DOHH2 (cell line): ENCODE measurements at regions not wholly inside any gene's neighbourhood (a gene's known extent, or its start where the extent isn't known, plus 50 kb on each side); places are given as distances from the start of the nearest gene placed in this dataset.

Source experiments
- EZH2phosphoT487 ChIP-seq: fragments of 200-600 bp; sonication (generic); IDR thresholded peaks from 2 replicates; pipeline ENCODE4 v1.6.1; 2017; ENCODE audit warnings: borderline replicate concordance, mild to moderate bottlenecking, antibody characterized with exemption, low read length, moderate library complexity, mixed read lengths
- TF ChIP-seq, protein P1 (sequence below): fragments of 200-600 bp; sonication (generic); IDR thresholded peaks from one replicate; pipeline ENCODE4 v1.5.1; 2014; ENCODE audit warnings: antibody characterized with exemption, mild to moderate bottlenecking, low read depth, low read length; ENCODE audit not compliant: poor library complexity, severe bottlenecking

- TF ChIP-seq, protein P1, sequence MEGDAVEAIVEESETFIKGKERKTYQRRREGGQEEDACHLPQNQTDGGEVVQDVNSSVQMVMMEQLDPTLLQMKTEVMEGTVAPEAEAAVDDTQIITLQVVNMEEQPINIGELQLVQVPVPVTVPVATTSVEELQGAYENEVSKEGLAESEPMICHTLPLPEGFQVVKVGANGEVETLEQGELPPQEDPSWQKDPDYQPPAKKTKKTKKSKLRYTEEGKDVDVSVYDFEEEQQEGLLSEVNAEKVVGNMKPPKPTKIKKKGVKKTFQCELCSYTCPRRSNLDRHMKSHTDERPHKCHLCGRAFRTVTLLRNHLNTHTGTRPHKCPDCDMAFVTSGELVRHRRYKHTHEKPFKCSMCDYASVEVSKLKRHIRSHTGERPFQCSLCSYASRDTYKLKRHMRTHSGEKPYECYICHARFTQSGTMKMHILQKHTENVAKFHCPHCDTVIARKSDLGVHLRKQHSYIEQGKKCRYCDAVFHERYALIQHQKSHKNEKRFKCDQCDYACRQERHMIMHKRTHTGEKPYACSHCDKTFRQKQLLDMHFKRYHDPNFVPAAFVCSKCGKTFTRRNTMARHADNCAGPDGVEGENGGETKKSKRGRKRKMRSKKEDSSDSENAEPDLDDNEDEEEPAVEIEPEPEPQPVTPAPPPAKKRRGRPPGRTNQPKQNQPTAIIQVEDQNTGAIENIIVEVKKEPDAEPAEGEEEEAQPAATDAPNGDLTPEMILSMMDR: no peak
- TF ChIP-seq EZH2phosphoT487: no peak
These were observed 636.1 kb downstream of the ARAP2 start for GRCh38 chr4:35608205-35608604.
